Tibial nerve (tissue), 4 donors: ENCODE measurements at regions not wholly inside any gene's neighbourhood (a gene's known extent, or its start where the extent isn't known, plus 50 kb on each side); places are given as distances from the start of the nearest gene placed in this dataset.
A peak's percentile ranks its signal among the peaks of the same experiment; 100 is the strongest.

Experiments used
- DNase-seq, 2 donors: peaks; one replicate each; pipeline ENCODE4 v3.0.0-alpha.2; 2019; ENCODE audit warnings: low spot score in 2 of 2
- H3K27ac ChIP-seq, 4 donors: fragments of 200-600 bp; sonication (generic) in 3 of 4; one replicate each; pipeline ENCODE4 v1.5.1; 2017 to 2019; ENCODE audit warnings: mild to moderate bottlenecking in 1 of 4
- H3K27me3 ChIP-seq, 2 donors: fragments of 200-600 bp; sonication (generic) in 1 of 2; one replicate each; pipeline versions ENCODE4 v1.5.1 to v1.6.0; 2017 to 2019
- H3K36me3 ChIP-seq, 3 donors: fragments of 200-600 bp; sonication (generic); one replicate each; pipeline ENCODE4 v1.5.1; 2018 to 2019
- H3K4me1 ChIP-seq, 4 donors: fragments of 200-600 bp; sonication (generic) in 3 of 4; one replicate each; pipeline ENCODE4 v1.5.1; 2017 to 2019
- H3K4me3 ChIP-seq, 4 donors: fragments of 200-600 bp; sonication (generic) in 3 of 4; one replicate each; pipeline ENCODE4 v1.5.1; 2017 to 2019; ENCODE audit warnings: mild to moderate bottlenecking in 1 of 4, moderate library complexity in 1 of 4
- H3K9me3 ChIP-seq, 4 donors: fragments of 200-600 bp; sonication (generic) in 3 of 4; one replicate each; pipeline ENCODE4 v1.5.1; 2017 to 2019
- EP300 ChIP-seq, 2 donors: sonication (generic); formaldehyde crosslinking; IDR thresholded peaks; one replicate each; pipeline ENCODE4 v1.6.1; 2017; ENCODE audit warnings: antibody characterized with exemption in 2 of 2, mild to moderate bottlenecking in 1 of 2
- POLR2A ChIP-seq, 2 donors: fragments of 450-650 bp; IDR thresholded peaks; one replicate each; pipeline ENCODE4 v1.6.1; 2017; ENCODE audit warnings: antibody characterized with exemption in 2 of 2, mild to moderate bottlenecking in 2 of 2, moderate library complexity in 2 of 2
- WGBS, 2 donors: methylation state at CpG; one replicate each; pipeline ENCODE4 v1.1.5; 2018; 5-methylcytosine and 5-hydroxymethylcytosine counted together
- TF ChIP-seq, protein P1 (sequence below), 5 experiments: fragments of 200-600 bp in 3 of 5; fragments of 450-650 bp in 2 of 5; sonication (generic) in 3 of 5; IDR thresholded peaks; one replicate each; pipeline ENCODE4 v1.5.1; 2016 to 2019; ENCODE audit warnings: antibody characterized with exemption in 5 of 5, mild to moderate bottlenecking in 3 of 5, moderate library complexity in 2 of 5

DNA sequence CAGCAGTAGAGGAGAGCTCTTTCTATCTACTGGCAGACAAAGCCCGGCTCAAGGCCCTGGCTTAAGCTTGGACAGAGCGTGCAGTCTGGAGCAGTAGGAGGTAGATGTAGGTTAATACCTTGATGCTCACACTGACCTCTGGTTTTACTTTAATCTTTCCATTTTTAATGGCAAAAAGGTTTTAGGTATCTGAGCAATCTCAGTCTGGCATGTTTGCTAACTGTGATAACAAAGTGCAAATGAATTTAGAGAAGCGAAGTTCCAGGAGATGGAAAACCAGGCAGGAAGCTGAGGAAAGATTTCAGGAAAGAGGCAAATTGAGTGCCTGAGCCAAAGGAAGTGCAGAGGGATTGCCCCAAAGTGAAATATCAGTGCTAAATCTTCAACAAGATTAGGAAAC lies 356.6 kb downstream of the FOXO1 start:
- Histone ChIP-seq H3K9me3 (peaks cover 0 to 8% (median 0%) of the 10 kb centered on the region in 4 donors), H3K27ac (no peak overlapping the region), H3K36me3 (no peaks in the 10 kb centered on the region), H3K27me3 (no peaks in the 10 kb centered on the region), H3K4me3 (no peak overlapping the region), H3K4me1 (no peaks in the 10 kb centered on the region)
- no peak for DNase-seq
- TF ChIP-seq POLR2A (IDR thresholded peaks at IDR 0.05) (no peak), EP300 (IDR thresholded peaks at IDR 0.05) (no peak)
- TF ChIP-seq, protein P1, sequence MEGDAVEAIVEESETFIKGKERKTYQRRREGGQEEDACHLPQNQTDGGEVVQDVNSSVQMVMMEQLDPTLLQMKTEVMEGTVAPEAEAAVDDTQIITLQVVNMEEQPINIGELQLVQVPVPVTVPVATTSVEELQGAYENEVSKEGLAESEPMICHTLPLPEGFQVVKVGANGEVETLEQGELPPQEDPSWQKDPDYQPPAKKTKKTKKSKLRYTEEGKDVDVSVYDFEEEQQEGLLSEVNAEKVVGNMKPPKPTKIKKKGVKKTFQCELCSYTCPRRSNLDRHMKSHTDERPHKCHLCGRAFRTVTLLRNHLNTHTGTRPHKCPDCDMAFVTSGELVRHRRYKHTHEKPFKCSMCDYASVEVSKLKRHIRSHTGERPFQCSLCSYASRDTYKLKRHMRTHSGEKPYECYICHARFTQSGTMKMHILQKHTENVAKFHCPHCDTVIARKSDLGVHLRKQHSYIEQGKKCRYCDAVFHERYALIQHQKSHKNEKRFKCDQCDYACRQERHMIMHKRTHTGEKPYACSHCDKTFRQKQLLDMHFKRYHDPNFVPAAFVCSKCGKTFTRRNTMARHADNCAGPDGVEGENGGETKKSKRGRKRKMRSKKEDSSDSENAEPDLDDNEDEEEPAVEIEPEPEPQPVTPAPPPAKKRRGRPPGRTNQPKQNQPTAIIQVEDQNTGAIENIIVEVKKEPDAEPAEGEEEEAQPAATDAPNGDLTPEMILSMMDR (IDR thresholded peaks at IDR 0.05): no peak
- WGBS, 2 donors: 75 to 91% methylated on average over 3 of the region's 3 CpGs

DNA sequence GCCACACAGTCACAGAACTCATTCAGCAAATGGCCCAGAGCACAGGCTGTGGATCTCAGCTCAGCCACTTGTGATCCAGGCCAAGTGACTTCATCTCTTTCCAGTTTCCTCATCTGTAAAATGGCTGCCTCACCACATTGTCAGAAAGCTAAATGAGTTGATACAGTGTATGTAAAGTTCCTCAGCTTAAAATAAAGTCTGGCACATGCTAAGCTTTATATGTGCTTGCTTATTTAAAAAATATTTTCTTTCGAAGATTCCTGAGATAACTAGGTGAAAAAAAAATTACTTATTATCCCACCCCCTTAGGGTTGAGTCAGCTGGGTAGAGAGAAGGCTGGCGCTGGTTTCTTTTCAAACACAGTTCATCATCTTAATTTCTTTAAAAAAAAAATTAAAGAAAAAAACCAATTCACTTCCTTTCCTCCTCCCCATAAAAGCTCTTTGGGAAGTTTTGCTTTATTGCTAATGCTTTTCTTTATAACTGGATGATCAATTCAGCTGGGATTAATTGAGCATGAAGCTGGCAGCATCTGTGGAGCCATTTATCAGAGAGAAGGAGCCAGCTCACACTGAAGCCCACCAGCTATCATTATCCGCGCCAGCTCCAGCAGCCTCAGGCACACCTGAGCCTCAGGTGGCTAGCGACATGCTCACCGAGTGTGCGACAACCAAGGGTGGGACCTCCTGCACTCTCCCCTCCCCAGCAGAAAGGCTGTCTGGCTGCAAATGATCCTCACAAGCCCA lies 354.9 kb downstream of the FOXO1 start:
- no peak overlapping the region for H3K4me3 ChIP-seq
- H3K27ac ChIP-seq: no peak overlapping the region
- TF ChIP-seq EP300 (IDR thresholded peaks at IDR 0.05) (no peak), POLR2A (IDR thresholded peaks at IDR 0.05) (no peak)
- TF ChIP-seq, protein P1 (IDR thresholded peaks at IDR 0.05): no peak
- DNase-seq: no peak
- H3K4me1 ChIP-seq: no peaks in the 10 kb centered on the region
- H3K36me3 ChIP-seq: no peaks in the 10 kb centered on the region
- H3K27me3 ChIP-seq: no peaks in the 10 kb centered on the region
- 90 to 95% methylated on average over 7 of the region's 7 CpGs for WGBS, 2 donors
- peaks cover 0 to 5% (median 0%) of the 10 kb centered on the region in 4 donors for H3K9me3 ChIP-seq

DNA sequence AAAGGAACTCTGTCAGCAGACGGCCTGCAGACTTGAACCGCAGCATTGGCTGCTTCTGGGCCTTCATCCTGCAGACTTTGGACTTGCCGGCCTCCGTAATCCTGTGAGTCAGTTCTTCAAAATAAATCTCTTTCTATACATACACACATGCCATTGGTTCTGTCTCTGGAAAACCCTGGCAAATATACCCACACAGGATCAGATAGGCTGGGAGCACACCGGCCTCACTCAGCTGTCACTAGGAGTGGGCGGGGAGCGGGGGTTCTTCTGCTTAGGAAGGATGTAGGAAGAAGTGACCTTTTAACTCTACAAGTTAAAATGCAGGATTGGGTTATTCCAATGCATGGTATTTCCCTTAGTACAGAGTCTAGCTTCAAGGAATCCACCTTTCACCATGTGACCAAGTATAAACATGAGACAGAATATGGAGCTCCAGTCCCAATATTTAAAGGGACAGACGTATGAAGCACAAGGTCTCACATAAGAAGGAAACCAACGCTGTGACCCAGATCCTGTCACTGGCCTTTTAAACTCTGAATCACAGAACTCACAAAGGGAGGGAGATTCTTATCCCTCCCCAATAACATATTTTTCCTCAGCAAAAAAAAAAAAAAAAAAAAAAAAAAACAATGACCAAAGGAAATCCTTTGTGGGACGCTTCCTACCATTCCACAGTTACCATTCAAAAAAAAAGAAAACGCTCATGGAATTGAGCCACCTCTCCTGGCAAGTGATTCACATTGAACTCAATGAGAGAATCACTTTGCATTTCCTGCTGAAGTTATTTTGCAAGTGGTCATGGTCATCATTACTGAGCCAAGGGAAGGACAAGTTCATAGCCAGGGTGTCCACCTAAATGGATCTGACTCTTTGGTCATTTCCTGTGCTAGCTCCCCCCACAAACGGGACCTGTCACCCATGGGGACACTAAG lies 352.9 kb downstream of the FOXO1 start:
- WGBS, 2 donors: 63 to 77% methylated on average over 12 of the region's 12 CpGs
- H3K9me3 ChIP-seq: no peaks in the 10 kb centered on the region
- peaks cover 0 to 6% (median 2%) of the 10 kb centered on the region in 4 donors for H3K4me1 ChIP-seq
- TF ChIP-seq, protein P1 (IDR thresholded peaks at IDR 0.05): no peak
- peak in 1 of 2 donors; percentile 25 for TF ChIP-seq EP300 (IDR thresholded peaks at IDR 0.05)
- H3K4me3 ChIP-seq: no peak overlapping the region
- H3K36me3 ChIP-seq: no peaks in the 10 kb centered on the region
- H3K27me3 ChIP-seq: no peaks in the 10 kb centered on the region
- no peak overlapping the region for H3K27ac ChIP-seq
- DNase-seq: no peak

DNA sequence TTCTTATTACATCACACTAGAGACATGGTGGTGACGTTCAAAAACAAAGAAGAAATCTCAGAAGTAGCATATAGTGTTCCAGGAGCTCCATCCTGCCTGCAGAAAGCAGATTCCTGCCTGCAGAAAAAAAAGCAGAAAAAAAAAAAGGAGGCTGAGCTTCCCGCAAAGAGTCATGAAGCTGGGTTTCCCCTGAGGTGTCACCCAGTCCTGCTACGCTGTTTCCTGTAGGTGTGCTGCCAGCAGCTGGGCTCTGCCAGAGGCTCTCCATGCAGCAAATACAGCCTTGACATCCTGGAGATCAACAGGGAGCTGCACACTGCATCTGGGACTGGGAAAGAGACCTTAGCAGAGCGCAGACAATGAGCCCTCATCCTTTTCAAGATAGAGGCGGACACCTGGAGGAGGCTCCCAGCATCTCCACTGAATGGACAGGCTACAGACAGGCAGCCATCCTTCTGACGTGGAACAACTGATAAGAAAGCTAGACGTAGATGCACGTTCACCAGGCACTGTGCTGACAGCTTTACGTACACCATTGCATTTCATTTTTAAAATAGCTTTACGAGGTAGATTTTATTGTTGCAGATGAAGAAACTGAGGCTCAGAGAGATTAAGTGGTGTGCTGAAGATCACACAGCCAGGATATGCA lies 350.9 kb downstream of the FOXO1 start:
- H3K27ac ChIP-seq: no peak overlapping the region
- H3K4me1 ChIP-seq: peaks cover 0 to 6% (median 2%) of the 10 kb centered on the region in 4 donors
- H3K4me3 ChIP-seq: no peak overlapping the region
- TF ChIP-seq EP300 (IDR thresholded peaks at IDR 0.05) (no peak), POLR2A (IDR thresholded peaks at IDR 0.05) (no peak)
- TF ChIP-seq, protein P1 (IDR thresholded peaks at IDR 0.05): no peak
- H3K27me3 ChIP-seq: no peaks in the 10 kb centered on the region
- H3K9me3 ChIP-seq: no peaks in the 10 kb centered on the region
- DNase-seq: no peak
- WGBS, 2 donors: 73 to 76% methylated on average over 10 of the region's 10 CpGs
- H3K36me3 ChIP-seq: no peaks in the 10 kb centered on the region
